Adrenal gland (tissue), 9 donors: ENCODE measurements at regions not wholly inside any gene's neighbourhood (a gene's known extent, or its start where the extent isn't known, plus 50 kb on each side); places are given as distances from the start of the nearest gene placed in this dataset.

Experiments
- DNase-seq, 7 donors: peaks; one replicate each; pipeline ENCODE4 v3.0.0-alpha.2; 2019 to 2020
- H3K27ac ChIP-seq, 5 donors: fragments of 200-600 bp; sonication (generic) in 4 of 5; 1 replicate in 3 of 5; 2 replicates in 2 of 5; pipeline versions ENCODE4 v1.5.1 to v1.8.0; 2016 to 2020; ENCODE audit warnings: mild to moderate bottlenecking in 1 of 5
- H3K27me3 ChIP-seq: fragments of 200-600 bp; 2 replicates; pipeline ENCODE4 v1.8.0; 2021
- H3K36me3 ChIP-seq, 2 donors: fragments of 200-600 bp; replicated peaks in 1 of 2; 1 replicate in 1 of 2; 2 replicates in 1 of 2; pipeline versions ENCODE4 v1.5.1 to v1.8.0; 2018 to 2022
- H3K4me1 ChIP-seq, 2 donors: fragments of 200-600 bp; replicated peaks in 1 of 2; 1 replicate in 1 of 2; 2 replicates in 1 of 2; pipeline versions ENCODE4 v1.5.1 to v1.8.0; 2018 to 2021
- H3K4me3 ChIP-seq, 4 donors: fragments of 200-600 bp; sonication (generic) in 3 of 4; one replicate each; pipeline ENCODE4 v1.5.1; 2016 to 2018
- H3K9me3 ChIP-seq, 3 donors: fragments of 200-600 bp; sonication (generic) in 1 of 3; replicated peaks in 1 of 3; 1 replicate in 2 of 3; 2 replicates in 1 of 3; pipeline versions ENCODE4 v1.5.1 to v1.8.0; 2016 to 2021
- POLR2A ChIP-seq, 2 donors: fragments of 450-650 bp; IDR thresholded peaks; one replicate each; pipeline ENCODE4 v1.6.1; 2017; ENCODE audit warnings: antibody characterized with exemption in 2 of 2, mild to moderate bottlenecking in 2 of 2, moderate library complexity in 1 of 2
- WGBS, 4 donors: extraction: QIAGEN DNeasy Blood & Tissue Kit in 2 of 4; methylation state at CpG; one replicate each; pipeline versions ENCODE4 v1.1.5 to v1.1.7; 2013 to 2017; 5-methylcytosine and 5-hydroxymethylcytosine counted together
- intact Hi-C, 2 donors: fragments of 100-400 bp; cut with DNase I; formaldehyde crosslinking; loops; one replicate each; pipeline versions ENCODE4 v1.14.1 to v1.15.0; 2022 to 2023
- TF ChIP-seq, protein P1 (sequence below), 6 experiments: fragments of 450-650 bp in 4 of 6; fragments of 200-600 bp in 2 of 6; sonication (generic) in 1 of 6; IDR thresholded peaks; 1 replicate in 5 of 6; 2 replicates in 1 of 6; pipeline versions ENCODE4 v1.5.1 to v1.8.0; 2016 to 2021; ENCODE audit warnings: antibody characterized with exemption in 6 of 6, mild to moderate bottlenecking in 2 of 6, moderate library complexity in 1 of 6
- donor health status: healthy with polysubstance abuse.
- donor health status: Bipolar disorder and iron deficiency.
- donor health status: DM: yes; HTN: yes; CAD: no.
- donor health status: DM: no; HTN: no; CAD: no.
- donor health status: DM: no; HTN: no; CAD: no.

DNA sequence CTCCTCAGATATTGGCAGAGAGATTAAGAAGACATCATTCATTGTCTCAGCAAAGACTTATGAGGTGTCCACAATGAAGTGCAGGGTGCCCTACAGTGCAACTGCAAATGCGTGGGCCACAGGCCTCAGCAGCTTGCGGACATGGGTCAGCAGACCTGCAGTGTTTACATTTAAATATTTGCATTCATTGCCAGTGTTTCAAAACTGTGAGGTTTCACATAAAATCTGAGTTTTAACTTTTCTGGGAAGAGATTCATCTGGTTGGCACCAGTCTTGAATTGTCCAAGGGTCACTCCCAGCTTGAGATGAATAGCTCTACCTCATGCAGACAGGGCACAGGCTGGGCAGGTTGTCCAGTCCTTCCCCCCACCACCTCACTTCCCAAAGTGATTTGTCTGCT lies 286.8 kb upstream of the DUSP10 start:
- H3K4me1 ChIP-seq: no peaks in the 10 kb centered on the region
- H3K4me3 ChIP-seq: no peak overlapping the region
- DNase-seq: no peak
- intact Hi-C loops: no loop called here
- H3K27ac ChIP-seq: no peak overlapping the region
- H3K27me3 ChIP-seq: no peaks in the 10 kb centered on the region
- WGBS, 4 donors: 71 to 87% (median 81%) methylated on average over 2 of the region's 2 CpGs
- H3K9me3 ChIP-seq: no peaks in the 10 kb centered on the region
- H3K36me3 ChIP-seq: no peaks in the 10 kb centered on the region
- TF ChIP-seq POLR2A (IDR thresholded peaks at IDR 0.05): no peak

DNA sequence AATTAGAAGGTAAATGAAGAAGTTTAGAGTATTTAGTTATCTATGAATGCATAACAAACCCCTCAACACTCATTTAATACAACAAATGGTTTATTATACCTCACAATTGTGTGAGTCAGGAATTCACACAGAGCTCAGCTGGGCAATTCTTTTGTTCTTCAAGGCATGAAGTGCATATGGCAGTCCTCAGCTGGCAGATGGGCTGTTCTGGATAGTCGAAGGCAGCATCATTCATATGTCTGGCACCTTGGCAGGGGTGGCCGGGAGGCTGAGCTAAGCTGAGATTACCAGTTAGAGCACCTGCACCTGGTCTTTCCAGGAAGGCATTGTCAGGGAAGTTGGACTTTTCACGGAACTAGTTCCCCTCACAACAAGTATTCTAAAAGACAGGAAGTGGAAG lies 286.2 kb upstream of the DUSP10 start:
- Histone ChIP-seq H3K4me1 (no peaks in the 10 kb centered on the region), H3K27me3 (no peaks in the 10 kb centered on the region), H3K36me3 (no peaks in the 10 kb centered on the region), H3K9me3 (no peaks in the 10 kb centered on the region), H3K4me3 (no peak overlapping the region), H3K27ac (no peak overlapping the region)
- DNase-seq: no peak
- intact Hi-C loops: no loop called here
- TF ChIP-seq, protein P1, sequence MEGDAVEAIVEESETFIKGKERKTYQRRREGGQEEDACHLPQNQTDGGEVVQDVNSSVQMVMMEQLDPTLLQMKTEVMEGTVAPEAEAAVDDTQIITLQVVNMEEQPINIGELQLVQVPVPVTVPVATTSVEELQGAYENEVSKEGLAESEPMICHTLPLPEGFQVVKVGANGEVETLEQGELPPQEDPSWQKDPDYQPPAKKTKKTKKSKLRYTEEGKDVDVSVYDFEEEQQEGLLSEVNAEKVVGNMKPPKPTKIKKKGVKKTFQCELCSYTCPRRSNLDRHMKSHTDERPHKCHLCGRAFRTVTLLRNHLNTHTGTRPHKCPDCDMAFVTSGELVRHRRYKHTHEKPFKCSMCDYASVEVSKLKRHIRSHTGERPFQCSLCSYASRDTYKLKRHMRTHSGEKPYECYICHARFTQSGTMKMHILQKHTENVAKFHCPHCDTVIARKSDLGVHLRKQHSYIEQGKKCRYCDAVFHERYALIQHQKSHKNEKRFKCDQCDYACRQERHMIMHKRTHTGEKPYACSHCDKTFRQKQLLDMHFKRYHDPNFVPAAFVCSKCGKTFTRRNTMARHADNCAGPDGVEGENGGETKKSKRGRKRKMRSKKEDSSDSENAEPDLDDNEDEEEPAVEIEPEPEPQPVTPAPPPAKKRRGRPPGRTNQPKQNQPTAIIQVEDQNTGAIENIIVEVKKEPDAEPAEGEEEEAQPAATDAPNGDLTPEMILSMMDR (IDR thresholded peaks at IDR 0.05): no peak
- TF ChIP-seq POLR2A (IDR thresholded peaks at IDR 0.05): no peak
- WGBS, 4 donors: 75 to 96% (median 84%) methylated on average over 3 of the region's 3 CpGs

DNA sequence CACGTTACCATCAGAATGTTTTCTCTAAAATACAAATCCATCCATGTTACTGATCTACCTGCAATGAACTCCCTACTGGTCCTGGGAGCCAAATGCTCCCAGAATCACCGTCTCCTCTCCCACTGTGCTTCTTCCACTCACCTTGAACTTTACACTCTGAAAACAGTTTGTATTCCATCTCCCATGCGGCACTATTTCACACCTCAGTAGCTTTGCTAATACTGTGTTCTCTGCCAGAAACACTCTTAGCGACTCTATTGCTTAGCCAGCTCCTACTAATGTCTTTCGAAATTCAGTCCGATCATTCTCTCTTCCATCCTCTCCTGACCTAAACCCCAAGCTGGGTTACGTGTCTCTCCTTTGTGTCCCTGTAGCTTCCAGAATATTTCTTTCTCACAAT lies 284.4 kb upstream of the DUSP10 start:
- no peak for TF ChIP-seq POLR2A (IDR thresholded peaks at IDR 0.05)
- TF ChIP-seq, protein P1 (IDR thresholded peaks at IDR 0.05): no peak
- intact Hi-C loops: no loop called here
- no peak for DNase-seq
- H3K4me1 ChIP-seq: no peaks in the 10 kb centered on the region
- no peaks in the 10 kb centered on the region for H3K36me3 ChIP-seq
- H3K9me3 ChIP-seq: no peaks in the 10 kb centered on the region
- no peak overlapping the region for H3K27ac ChIP-seq
- H3K27me3 ChIP-seq: no peaks in the 10 kb centered on the region
- 73 to 79% (median 76%) methylated on average over 7 of the region's 7 CpGs for WGBS, 4 donors
- no peak overlapping the region for H3K4me3 ChIP-seq

DNA sequence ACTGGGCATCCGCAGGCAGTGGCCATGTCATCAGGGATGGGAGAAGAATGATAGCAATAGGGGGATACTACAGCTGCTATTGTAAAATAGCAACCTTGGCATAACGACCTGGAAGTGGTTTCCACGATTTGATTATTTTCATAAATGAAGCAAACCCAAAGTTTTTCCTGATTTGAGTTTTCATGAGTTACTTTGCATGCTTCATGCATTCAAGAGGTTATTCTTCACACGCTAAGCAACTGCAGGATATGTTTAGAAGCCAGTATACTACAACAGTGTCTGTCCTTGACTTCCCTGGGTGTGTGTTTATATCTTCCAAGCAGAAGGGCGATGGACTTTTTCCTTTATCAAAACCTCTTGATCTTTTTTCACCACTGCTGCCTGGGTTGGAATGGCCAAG lies 281.1 kb upstream of the DUSP10 start:
- DNase-seq: no peak
- H3K4me3 ChIP-seq: no peak overlapping the region

DNA sequence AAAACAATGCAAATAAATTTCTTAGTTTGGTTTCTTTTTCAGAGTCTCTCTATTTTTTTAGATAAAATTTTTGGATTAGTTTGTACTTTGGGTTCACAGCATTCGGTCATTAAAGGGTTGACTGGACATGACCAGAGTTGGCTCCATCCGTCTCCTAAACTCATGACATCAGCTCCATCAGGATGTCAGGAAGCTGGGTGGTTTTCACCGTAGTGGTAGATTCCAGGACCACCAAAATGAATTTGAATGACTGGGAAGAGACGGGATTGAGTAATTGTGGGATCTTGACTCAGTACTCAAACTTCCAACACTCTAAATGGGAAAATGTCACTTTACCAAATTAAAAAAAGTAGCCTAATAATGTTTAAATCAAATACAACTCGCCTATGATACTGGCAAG lies 279.2 kb upstream of the DUSP10 start:
- no peak overlapping the region for H3K27ac ChIP-seq
- H3K27me3 ChIP-seq: no peaks in the 10 kb centered on the region
- 59 to 72% (median 67%) methylated on average over 5 of the region's 5 CpGs for WGBS, 4 donors
- no peaks in the 10 kb centered on the region for H3K9me3 ChIP-seq
- intact Hi-C loops: no loop called here
- TF ChIP-seq, protein P1 (IDR thresholded peaks at IDR 0.05): no peak
- TF ChIP-seq POLR2A (IDR thresholded peaks at IDR 0.05): no peak
- H3K4me1 ChIP-seq: no peaks in the 10 kb centered on the region
- H3K36me3 ChIP-seq: no peaks in the 10 kb centered on the region
- DNase-seq: no peak
- H3K4me3 ChIP-seq: no peak overlapping the region

More for the DNA sequence above, 281.1 kb upstream of the DUSP10 start:
- Histone ChIP-seq H3K36me3 (no peaks in the 10 kb centered on the region), H3K4me1 (no peaks in the 10 kb centered on the region), H3K9me3 (no peaks in the 10 kb centered on the region), H3K27ac (no peak overlapping the region), H3K27me3 (no peaks in the 10 kb centered on the region)
- intact Hi-C loops: no loop called here
- WGBS, 4 donors: 64 to 74% (median 69%) methylated on average over 5 of the region's 5 CpGs
- TF ChIP-seq POLR2A (IDR thresholded peaks at IDR 0.05): no peak
- TF ChIP-seq, protein P1 (IDR thresholded peaks at IDR 0.05): no peak
